Brain microvascular endothelial cell (primary cell): ENCODE measurements at regions not wholly inside any gene's neighbourhood (a gene's known extent, or its start where the extent isn't known, plus 50 kb on each side); places are given as distances from the start of the nearest gene placed in this dataset.

Experiments
- DNase-seq: peaks from one replicate; pipeline ENCODE4 v3.0.0-alpha.2; 2020
- H3K27ac ChIP-seq: fragments of 250-450 bp; sonication (Bioruptor Pico); 2 replicates; pipeline ENCODE4 v1.5.1; 2020; ENCODE audit warnings: mild to moderate bottlenecking, moderate library complexity
- H3K27me3 ChIP-seq: fragments of 250-450 bp; sonication (Bioruptor Pico); replicated peaks from 2 replicates; pipeline ENCODE4 v1.5.1; 2020; ENCODE audit warnings: mild to moderate bottlenecking
- H3K36me3 ChIP-seq: fragments of 250-450 bp; sonication (Bioruptor Pico); replicated peaks from 2 replicates; pipeline ENCODE4 v1.5.1; 2020; ENCODE audit warnings: mild to moderate bottlenecking
- H3K4me3 ChIP-seq: 2 replicates; pipeline ENCODE4 v1.5.1; 2011; ENCODE audit warnings: low read depth, mild to moderate bottlenecking, control low read depth, low read length, moderate library complexity
- CTCF ChIP-seq: IDR thresholded peaks from 2 replicates; pipeline ENCODE4 v1.5.1; 2011; ENCODE audit warnings: low read depth, mild to moderate bottlenecking, moderate library complexity, low read length, control low read depth, inconsistent platforms; ENCODE audit errors: missing control alignments
- in situ Hi-C: cut with HindIII; loops from 2 replicates; pipeline ENCODE4 v1.10.0; 2017; ENCODE audit warnings: low sequenced_read_pairs, low pct_ligation_motif_present

GRCh38 chr11:134008634-134009071 is 51.9 kb upstream of the IGSF9B start:
- Histone ChIP-seq H3K36me3 (no peaks in the 10 kb centered on the region), H3K4me3 (no peak overlapping the region), H3K27me3 (no peaks in the 10 kb centered on the region), H3K27ac (no peak overlapping the region)
- no peak for TF ChIP-seq CTCF
- DNase-seq = no peak
- in situ Hi-C loops = no loop called here

DNA sequence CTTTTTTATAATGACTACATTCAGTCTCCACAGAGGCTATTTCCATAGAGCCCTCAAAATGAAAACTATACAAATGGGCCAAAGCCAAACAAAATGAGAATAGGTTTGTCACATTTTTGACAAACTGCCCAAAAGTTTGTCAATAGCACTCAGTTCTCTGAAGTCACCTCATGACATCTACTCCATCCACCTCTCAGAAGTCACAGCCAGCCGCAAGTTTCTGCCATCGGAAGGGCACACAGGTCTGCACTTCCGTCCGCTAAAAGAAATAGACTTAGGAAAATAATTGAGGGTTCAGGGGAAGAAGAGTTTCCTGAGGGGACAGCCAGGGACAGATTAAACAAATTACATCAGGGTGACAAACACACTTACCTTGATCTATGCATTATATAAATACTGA is 55.4 kb upstream of the JAM3 start:
- DNase-seq = no peak
- TF ChIP-seq CTCF = no peak
- H3K27ac ChIP-seq = no peak overlapping the region
- no peaks in the 10 kb centered on the region for H3K36me3 ChIP-seq
- peaks cover 3% of the 10 kb centered on the region for H3K27me3 ChIP-seq
- no peak overlapping the region for H3K4me3 ChIP-seq
- in situ Hi-C loops = no loop called here

DNA sequence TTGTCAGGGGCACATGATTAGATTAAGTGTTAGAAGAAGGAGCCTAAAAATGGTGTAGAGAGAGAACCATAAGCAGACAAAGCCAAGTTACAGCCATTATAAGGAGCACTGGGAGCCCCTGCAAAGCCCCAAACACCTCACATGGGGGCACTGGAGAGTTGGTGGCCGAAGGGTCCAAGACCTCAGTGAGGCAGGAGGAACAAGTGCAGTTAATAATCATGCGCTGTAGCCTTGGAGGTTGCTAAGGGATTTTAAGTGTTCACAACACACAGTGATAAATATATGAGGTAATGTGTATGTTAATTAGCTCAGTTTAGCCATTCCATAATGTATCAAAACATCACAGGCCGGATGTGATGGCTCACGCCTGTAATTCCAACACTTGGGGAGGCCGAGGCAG is 54.4 kb upstream of the JAM3 start:
- H3K27ac ChIP-seq = no peak overlapping the region
- no peak for DNase-seq
- peaks cover 3% of the 10 kb centered on the region for H3K27me3 ChIP-seq
- H3K36me3 ChIP-seq = no peaks in the 10 kb centered on the region
- in situ Hi-C loops = no loop called here
- TF ChIP-seq CTCF = peak; percentile 38
- no peak overlapping the region for H3K4me3 ChIP-seq

- in situ Hi-C loops = no loop called here
- Histone ChIP-seq H3K4me3 (no peak overlapping the region), H3K27ac (no peak overlapping the region), H3K36me3 (no peaks in the 10 kb centered on the region), H3K27me3 (peaks cover 3% of the 10 kb centered on the region)
- TF ChIP-seq CTCF = no peak
- DNase-seq = no peak
These were observed 53.3 kb upstream of the JAM3 start for GRCh38 chr11:134015556-134015955.

DNA sequence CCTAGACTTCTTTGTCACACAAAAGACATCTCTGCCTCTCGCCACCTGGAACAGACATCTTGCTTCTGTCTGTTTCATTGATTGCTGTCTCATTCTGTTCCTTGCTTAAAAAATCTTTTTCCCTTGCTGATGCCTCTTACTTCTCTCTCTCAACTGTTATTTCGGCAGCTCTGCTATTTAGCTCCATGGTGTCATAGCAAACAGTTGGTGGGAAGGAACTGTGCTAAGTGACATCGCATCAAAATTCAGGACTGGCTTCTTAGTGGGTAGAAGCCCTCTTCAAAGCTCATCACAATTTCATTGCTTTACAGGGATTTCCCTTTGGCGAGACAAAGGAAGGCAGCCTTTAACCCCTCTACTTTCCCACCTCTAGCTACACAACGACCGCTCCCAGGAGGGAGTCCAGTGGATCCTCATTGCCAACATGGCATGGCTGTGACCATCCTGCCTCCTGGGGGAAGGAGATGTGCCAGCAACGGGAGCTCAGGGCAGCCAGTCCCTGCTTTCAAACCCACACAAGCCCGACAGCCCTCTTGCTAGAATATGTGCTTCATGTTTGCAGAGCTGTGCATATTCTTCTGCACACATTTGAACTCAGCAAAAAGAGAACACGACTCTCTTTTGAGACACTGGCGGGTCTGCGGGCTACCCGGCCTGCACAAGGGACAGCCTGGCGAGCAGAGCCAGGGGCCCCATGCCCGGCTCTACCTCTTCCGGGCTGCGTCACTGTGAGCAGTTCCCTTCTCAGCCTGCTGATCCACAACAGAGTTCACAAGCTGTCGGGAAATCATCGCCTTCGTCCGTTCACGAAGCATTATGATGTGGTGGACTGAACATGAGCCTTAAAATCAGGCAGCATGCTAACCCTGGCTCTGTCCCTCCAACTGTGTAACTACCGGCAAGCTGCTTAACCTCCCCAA is 51.1 kb upstream of the JAM3 start:
- DNase-seq = no peak
- no peak overlapping the region for H3K27ac ChIP-seq
- H3K27me3 ChIP-seq = peaks cover 3% of the 10 kb centered on the region
- in situ Hi-C loops = no loop called here
- no peaks in the 10 kb centered on the region for H3K36me3 ChIP-seq
- H3K4me3 ChIP-seq = no peak overlapping the region
- no peak for TF ChIP-seq CTCF
